AG08395 (cell line): ENCODE measurements at regions not wholly inside any gene's neighbourhood (a gene's known extent, or its start where the extent isn't known, plus 50 kb on each side); places are given as distances from the start of the nearest gene placed in this dataset.
A peak's percentile ranks its signal among the peaks of the same experiment; 100 is the strongest.
"Not testable (repeated sequence)": the region's sequence is repeated elsewhere in the genome, so short reads cannot be mapped to it uniquely, and the experiment has no call there.

Source experiments
- DNase-seq: peaks from one replicate; pipeline ENCODE4 v3.0.0; 2012; ENCODE audit warnings: mixed read lengths, low spot score

- DNase-seq, result no peak
These were observed 105.5 kb downstream of the KPNA2 start for GRCh38 chr17:68141050-68141449.

- no peak for DNase-seq
These were observed 105.2 kb upstream of the AMZ2 start for GRCh38 chr17:68142595-68142994.

- no peak for DNase-seq
These were observed 104.4 kb upstream of the AMZ2 start for GRCh38 chr17:68143425-68143824.

- no peak for DNase-seq
These were observed 102.8 kb upstream of the AMZ2 start for GRCh38 chr17:68145088-68145487.

GRCh38 chr17:68148936-68149335 lies 98.9 kb upstream of the AMZ2 start:
- DNase-seq, result no peak

GRCh38 chr17:68152161-68152571 lies 95.7 kb upstream of the AMZ2 start:
- no peak for DNase-seq

GRCh38 chr17:68155692-68156091 lies 92.2 kb upstream of the AMZ2 start:
- DNase-seq, result no peak

GRCh38 chr17:68161644-68162428 lies 86.0 kb upstream of the AMZ2 start:
- DNase-seq, result no peak

- not testable (repeated sequence) for DNase-seq
These were observed 79.3 kb upstream of the AMZ2 start for GRCh38 chr17:68168273-68169164.

GRCh38 chr17:68169165-68169821 lies 78.5 kb upstream of the AMZ2 start:
- DNase-seq, result not testable (repeated sequence)

- no peak for DNase-seq
These were observed 78.0 kb upstream of the AMZ2 start for GRCh38 chr17:68169840-68170239.

- no peak for DNase-seq
These were observed 77.6 kb upstream of the AMZ2 start for GRCh38 chr17:68170246-68170645.

- peak; percentile 43 for DNase-seq
These were observed 75.3 kb upstream of the AMZ2 start for GRCh38 chr17:68172461-68172954.

- DNase-seq, result no peak
These were observed 72.4 kb upstream of the AMZ2 start for GRCh38 chr17:68175416-68175815.

- DNase-seq, result no peak
These were observed 71.9 kb upstream of the AMZ2 start for GRCh38 chr17:68175905-68176304.

GRCh38 chr17:68176718-68177117 lies 71.1 kb upstream of the AMZ2 start:
- DNase-seq, result no peak

- DNase-seq, result no peak
These were observed 69.0 kb upstream of the AMZ2 start for GRCh38 chr17:68178831-68179230.

GRCh38 chr17:68179236-68179925 lies 68.5 kb upstream of the AMZ2 start:
- DNase-seq, result no peak

GRCh38 chr17:68179926-68180285 lies 67.9 kb upstream of the AMZ2 start:
- no peak for DNase-seq

GRCh38 chr17:68182011-68182306 lies 65.9 kb upstream of the AMZ2 start:
- no peak for DNase-seq

- no peak for DNase-seq
These were observed 64.8 kb upstream of the AMZ2 start for GRCh38 chr17:68182940-68183551.

GRCh38 chr17:68184141-68184571 lies 63.7 kb upstream of the AMZ2 start:
- no peak for DNase-seq
